ENCODE measurements at regions not wholly inside any gene's neighbourhood (a gene's known extent, or its start where the extent isn't known, plus 50 kb on each side); places are given as distances from the start of the nearest gene placed in this dataset.

- TF ChIP-seq CTCF (IDR thresholded peaks at IDR 0.05) (no peak), ZSCAN18 (CRISPR knock-in tag; IDR thresholded peaks at IDR 0.05) (no peak), IRF1 (CRISPR knock-in tag; IDR thresholded peaks at IDR 0.05) (no peak), JUN (CRISPR knock-in tag; IDR thresholded peaks at IDR 0.05) (no peak), ATF2 (CRISPR knock-in tag; IDR thresholded peaks at IDR 0.05; ENCODE audit: borderline replicate concordance, low read depth) (no peak), TP53 (CRISPR knock-in tag; IDR thresholded peaks at IDR 0.05) (no peak), AFF4 (CRISPR knock-in tag; IDR thresholded peaks at IDR 0.05; ENCODE audit: borderline replicate concordance) (no peak), ZNF263 (CRISPR knock-in tag; IDR thresholded peaks at IDR 0.05; ENCODE audit: low read depth) (no peak), ATF3 (CRISPR knock-in tag; conservative IDR thresholded peaks at IDR 0.05) (no peak), JAZF1 (CRISPR knock-in tag; IDR thresholded peaks at IDR 0.05) (no peak), IRF2 (CRISPR knock-in tag; IDR thresholded peaks at IDR 0.05; ENCODE audit: borderline replicate concordance, low read depth) (no peak), USF2 (CRISPR knock-in tag; IDR thresholded peaks at IDR 0.05) (no peak)
These were observed 497.4 kb downstream of the SIPA1L2 start for GRCh38 chr1:232132572-232132971.
